IPS DF 4.7 (cell line): ENCODE measurements at regions not wholly inside any gene's neighbourhood (a gene's known extent, or its start where the extent isn't known, plus 50 kb on each side); places are given as distances from the start of the nearest gene placed in this dataset.
A peak's percentile ranks its signal among the peaks of the same experiment; 100 is the strongest.
"Not testable (repeated sequence)": the region's sequence is repeated elsewhere in the genome, so short reads cannot be mapped to it uniquely, and the experiment has no call there.

ENCODE experiments used
- DNase-seq: peaks from one replicate; pipeline ENCODE4 v3.0.0-alpha.2; 2013; ENCODE audit warnings: low spot score; ENCODE audit errors: extremely low read depth

DNA sequence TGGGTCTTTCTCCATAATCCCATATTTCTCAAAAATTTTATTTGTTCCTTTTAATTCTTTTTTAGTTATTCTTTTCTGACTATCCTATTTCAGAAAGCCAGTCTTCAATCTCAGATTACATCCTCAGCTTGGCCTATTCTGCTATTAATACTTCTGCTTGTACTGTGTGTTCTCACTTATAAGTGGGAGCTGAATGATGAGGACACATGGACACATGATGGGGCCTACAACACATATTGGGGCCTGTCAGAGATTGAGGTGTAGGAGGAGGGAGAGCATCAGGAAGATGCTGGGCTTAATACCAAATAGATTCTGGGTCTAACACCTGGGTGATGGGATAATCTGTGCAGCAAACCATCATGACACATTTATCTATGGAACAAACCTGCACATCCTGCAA lies 82.3 kb downstream of the MAGEE1 start:
- no peak for DNase-seq

DNA sequence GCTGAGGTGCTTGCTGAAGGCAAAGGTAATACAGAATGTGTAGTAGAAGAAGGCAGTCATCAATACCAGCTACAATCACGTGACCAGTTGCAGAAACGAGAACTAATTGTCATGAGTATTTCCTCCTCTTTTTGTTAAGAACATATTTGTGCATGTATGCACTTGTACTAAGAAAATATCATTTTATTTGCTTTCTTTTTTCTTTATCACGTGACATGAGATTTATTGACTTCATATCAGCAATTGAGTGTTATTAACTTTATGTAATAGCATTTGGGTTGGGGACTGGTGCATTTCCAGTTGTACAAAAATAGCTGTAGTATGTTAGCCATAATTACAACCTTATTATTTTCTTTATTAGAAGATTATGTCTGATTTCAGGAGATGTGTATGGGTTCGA lies 90.0 kb downstream of the MAGEE1 start:
- DNase-seq: no peak

DNA sequence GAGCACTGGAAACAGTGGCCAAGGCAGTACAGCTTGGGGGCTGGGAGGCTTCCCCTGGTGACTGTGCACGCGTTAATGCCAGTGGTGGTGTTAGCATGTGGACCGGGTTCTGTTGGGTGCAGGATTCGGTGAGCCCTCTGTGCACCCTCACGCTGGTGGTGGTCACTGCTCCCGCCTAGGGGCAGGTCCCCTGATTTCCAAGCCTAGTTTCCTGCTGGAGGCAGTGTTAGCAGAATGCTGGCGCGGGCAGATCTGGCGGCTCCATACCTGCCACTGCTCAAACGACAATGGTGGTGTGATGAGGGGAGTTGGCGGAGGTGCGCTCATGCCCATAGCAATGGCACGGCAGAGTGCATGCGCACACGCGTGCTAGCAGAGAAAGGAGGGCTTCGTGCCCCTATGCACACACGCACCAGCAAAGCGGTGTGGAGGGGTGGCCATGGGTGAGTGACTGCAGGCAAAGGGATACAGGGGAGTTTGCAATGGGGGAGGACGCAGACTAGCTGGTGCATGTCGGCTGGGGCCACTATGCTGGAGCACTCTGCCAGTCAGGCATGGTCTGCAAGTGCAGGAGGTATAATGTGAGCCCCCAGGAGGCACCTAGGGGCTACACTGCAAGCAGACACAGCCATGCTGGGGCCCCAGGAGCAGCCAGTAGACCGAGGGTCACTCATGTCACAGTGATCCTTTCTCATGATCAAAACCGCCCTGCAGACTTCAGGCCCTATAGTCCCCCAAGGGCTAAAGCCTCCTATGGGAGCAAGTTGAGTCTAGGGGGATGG lies 93.0 kb downstream of the MAGEE1 start:
- no peak for DNase-seq

DNA sequence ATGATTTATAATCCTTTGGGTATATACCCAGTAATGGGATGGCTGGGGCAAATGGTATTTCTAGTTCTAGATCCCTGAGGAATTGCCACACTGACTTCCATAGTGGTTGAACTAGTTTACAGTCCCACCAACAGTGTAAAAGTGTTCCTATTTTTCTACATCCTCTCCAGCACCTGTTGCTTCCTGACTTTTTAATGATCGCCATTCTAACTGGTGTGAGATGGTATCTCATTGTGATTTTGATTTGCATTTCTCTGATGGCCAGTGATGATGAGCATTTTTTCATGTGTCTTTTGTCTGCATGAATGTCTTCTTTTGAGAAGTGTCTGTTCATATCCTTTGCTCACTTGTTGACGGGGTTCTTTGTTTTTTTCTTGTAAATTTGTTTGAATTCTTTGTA lies 108.2 kb downstream of the MAGEE1 start:
- not testable (repeated sequence) for DNase-seq

DNA sequence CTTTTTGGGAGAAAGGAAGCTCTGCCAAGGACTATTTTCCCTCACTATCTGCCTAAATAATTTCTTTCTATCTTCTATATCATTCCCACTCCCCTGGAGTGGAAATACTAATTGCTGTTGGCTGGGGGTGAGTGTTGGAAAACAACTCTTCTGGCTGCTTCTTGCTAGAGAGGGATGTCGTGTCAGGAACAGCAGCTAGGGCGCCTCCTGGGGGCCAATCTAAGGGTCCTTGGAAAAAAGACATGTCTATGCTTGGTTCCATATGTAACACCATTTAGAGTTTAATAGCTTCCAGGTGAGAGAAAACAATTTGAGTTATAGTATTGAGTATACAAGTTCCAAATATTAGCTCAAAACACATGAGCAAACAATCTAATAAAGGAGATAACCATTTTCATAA lies 111.3 kb downstream of the MAGEE1 start:
- no peak for DNase-seq

DNA sequence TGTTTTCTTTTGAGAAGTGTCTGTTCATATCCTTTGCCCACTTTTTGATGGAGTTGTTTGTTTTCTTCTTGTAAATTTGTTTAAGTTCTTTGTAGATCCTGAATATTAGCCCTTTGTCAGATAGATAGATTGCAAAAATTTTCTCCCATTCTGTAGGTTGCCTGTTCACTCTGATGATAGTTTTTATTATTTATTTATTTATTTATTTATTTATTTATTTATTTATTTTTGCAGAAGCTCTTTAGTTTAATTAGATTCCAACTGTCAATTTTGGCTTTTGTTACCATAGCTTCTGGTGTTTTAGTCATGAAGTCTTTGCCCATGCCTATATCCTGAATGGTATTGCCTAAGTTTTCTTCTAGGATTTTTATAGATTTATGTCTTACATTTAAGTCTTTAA lies 115.9 kb downstream of the MAGEE1 start:
- DNase-seq: not testable (repeated sequence)

DNA sequence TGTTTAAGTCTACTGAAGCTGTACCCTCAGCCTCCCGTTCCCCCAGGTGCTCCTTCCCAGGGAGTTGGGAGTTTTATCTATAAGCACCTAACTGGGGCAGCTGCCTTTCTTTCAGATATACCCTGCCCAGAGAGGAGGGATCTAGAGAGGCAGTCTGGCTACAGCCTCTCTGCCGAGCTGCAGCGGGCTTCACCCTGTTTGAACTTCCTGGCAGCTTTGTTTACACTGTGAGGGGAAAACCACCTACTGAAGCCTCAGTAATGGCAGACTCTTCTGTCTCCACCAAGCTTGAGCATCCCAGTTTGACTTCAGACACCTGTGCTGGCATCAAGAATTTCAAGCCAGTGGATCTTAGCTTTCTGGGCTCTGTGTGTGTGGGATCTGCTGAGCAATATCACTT lies 122.5 kb downstream of the MAGEE1 start:
- no peak for DNase-seq

DNA sequence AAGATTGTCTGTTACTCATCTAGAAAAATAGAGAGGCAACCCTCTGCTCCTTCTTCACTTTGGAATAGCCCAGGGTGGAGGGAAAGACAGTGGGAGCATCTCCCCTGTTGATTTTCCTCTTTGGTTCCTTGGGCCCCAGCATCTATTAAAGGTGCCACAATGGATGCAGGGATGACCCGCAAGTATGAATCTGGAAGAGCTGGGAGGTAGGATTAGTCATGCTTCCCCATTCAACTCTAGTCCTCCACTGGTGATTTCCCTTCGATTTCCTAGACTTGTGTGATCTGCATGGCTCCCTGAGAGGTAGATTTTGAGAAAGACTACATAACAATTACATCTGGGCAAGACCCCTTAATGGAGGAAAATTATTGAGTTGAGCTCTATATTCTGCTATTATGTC lies 127.8 kb downstream of the MAGEE1 start:
- no peak for DNase-seq

DNA sequence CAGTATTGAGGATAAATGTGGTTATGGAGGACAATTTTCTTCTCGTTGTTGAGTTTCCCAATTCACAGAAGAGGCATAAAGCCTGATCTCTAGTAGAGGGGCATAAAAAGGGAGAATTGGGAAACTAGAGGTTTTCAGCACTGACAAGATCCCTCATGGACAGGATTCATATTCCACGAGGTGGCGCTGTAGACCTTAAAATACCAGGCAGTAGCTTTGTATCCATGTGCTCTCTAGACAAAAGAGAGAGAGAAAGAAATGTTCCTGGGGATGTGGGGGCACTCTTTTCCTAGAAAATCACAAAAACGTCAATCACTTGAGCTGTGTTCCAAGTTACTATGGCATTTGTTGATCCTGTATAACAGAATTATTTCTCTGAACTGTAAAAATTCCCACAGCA lies 128.3 kb downstream of the MAGEE1 start:
- DNase-seq: peak; percentile 41

DNA sequence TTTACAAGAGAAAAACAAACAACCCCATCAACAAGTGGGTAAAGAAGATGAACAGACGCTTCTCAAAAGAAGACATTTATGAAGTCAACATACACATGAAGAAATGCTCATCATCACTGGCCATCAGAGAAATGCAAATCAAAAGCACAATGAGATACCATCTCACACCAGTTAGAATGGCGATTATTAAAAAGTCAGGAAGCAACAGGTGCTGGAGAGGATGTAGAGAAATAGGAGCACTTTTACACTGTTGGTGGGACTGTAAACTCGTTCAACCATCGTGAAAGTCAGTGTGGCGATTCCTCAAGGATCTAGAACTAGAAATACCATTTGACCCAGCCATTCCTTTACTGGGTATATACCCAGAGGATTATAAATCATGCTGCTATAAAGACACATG lies 137.3 kb downstream of the MAGEE1 start:
- DNase-seq: not testable (repeated sequence)

DNA sequence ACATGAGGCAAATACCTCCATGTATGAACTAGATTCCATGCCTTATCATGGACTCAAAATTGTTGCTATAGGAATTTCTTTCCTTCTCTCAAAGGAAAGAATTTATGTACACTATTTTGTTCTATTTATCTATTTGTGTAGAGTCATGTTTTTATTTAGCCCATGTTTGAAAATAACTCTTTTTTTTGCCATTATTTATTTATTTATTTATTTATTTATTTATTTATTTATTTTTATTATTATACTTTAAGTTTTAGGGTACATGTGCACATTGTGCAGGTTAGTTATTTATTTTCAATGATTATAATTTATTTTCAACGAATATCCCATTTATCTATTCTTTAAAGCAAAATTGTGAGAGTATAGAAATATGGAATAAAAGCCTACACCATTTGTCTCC lies 177.9 kb downstream of the MAGEE1 start:
- no peak for DNase-seq

DNA sequence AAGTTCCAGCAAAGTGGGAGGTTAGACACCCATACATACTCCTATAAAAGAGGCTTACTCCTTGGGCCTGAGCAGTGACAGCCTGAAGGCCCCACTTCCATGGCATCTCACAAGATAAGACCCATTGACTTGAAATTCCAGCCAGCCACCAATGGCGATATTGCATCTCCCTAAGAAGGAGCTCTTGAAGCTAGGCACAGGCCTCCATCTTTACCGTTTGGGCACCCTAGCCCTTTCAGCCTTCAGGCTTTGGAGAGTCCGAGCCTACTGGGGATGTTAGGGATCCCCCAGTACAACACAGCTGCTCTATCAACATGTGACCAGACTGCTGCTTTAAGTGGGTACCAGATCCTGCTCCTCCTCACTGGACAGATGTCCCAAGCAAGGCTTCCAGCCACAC lies 189.5 kb downstream of the MAGEE1 start:
- no peak for DNase-seq

DNA sequence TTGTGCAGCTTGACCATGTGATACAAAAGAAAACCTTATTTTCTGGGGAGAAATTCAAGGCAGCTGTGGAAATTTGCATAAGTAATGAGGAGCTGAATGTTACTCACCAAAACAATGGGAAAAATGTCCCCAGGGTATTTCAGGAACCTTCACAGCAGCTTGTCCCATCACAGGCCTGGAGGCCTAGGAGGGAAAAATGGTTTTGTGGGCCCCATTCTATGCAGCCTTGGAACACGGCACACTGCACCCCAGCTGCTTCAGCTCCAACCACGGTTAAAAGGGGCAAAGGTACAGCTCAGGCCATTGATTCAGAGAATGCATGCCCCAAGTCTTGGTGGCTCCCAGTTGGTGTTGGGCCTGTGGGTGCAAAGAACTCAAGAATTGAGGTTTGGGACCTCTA lies 216.1 kb downstream of the MAGEE1 start:
- no peak for DNase-seq

DNA sequence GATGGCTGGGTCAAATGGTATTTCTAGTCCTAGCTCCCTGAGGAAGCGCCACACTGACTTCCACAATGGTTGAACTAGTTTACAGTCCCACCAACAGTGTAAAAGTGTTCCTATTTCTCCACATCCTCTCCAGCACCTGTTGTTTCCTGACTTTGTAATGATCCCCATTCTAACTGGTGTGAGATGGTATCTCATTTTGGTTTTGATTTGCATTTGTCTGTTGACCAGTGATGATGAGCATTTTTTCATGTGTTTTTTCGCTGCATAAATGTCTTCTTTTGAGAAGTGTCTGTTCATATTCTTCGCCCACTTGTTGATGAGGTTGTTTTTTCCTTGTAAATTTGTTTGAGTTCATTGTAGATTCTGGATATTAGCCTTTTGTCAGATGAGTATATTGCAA lies 223.9 kb downstream of the MAGEE1 start:
- not testable (repeated sequence) for DNase-seq

DNA sequence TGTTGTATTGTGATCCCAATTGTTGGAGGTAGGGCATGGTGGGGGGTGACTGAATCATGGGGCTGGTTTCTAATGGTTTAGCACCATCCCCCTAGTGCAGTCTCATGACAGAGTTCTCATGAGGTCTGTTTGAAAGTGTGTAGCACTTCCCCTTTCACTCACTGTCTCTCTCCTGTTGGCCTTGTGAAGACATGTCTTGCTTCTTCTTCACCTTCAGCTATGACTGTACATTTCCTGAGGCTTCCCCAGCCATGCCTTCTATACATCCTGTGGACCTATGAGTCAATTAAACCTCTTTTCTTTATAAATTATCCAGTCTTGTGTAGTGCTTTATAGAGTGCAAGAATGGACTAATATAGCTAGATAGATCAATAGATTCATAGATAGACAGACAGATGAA lies 230.0 kb downstream of the MAGEE1 start:
- no peak for DNase-seq
